ENCODE measurements at regions not wholly inside any gene's neighbourhood (a gene's known extent, or its start where the extent isn't known, plus 50 kb on each side); places are given as distances from the start of the nearest gene placed in this dataset.

- ChIA-PET CTCF (no interaction called here), POLR2A (no interaction called here)
- Histone ChIP-seq H3K4me3 (ENCODE audit: low read depth, low read length) (no peak overlapping the region), H3K27me3 (ENCODE audit: control insufficient read depth, insufficient read depth, low read length) (no peaks in the 10 kb centered on the region), H3K27ac (ENCODE audit: low read depth, low read length) (no peak overlapping the region), H3K9me3 (ENCODE audit: control insufficient read depth, insufficient read depth, low read length) (no peaks in the 10 kb centered on the region)
- DNase-seq (ENCODE audit: low read depth, low spot score), result no peak
- TF ChIP-seq CTCF (IDR thresholded peaks at IDR 0.05; ENCODE audit: low read depth, low read length), result no peak
Measured at GRCh38 chr15:96500508-96500907, 170.0 kb downstream of the NR2F2 start.

GRCh38 chr15:96501362-96501761 lies 170.9 kb downstream of the NR2F2 start:
- ChIA-PET POLR2A (no interaction called here), CTCF (no interaction called here)
- no peak for TF ChIP-seq CTCF (IDR thresholded peaks at IDR 0.05; ENCODE audit: low read depth, low read length)
- no peaks in the 10 kb centered on the region for H3K27me3 ChIP-seq (ENCODE audit: control insufficient read depth, insufficient read depth, low read length)
- no peak overlapping the region for H3K27ac ChIP-seq (ENCODE audit: low read depth, low read length)
- H3K9me3 ChIP-seq (ENCODE audit: control insufficient read depth, insufficient read depth, low read length), result no peaks in the 10 kb centered on the region
- no peak for DNase-seq (ENCODE audit: low read depth, low spot score)
- no peak overlapping the region for H3K4me3 ChIP-seq (ENCODE audit: low read depth, low read length)

- no peaks in the 10 kb centered on the region for H3K27me3 ChIP-seq (ENCODE audit: control insufficient read depth, insufficient read depth, low read length)
- H3K4me3 ChIP-seq (ENCODE audit: low read depth, low read length), result no peak overlapping the region
- no peaks in the 10 kb centered on the region for H3K9me3 ChIP-seq (ENCODE audit: control insufficient read depth, insufficient read depth, low read length)
- TF ChIP-seq CTCF (IDR thresholded peaks at IDR 0.05; ENCODE audit: low read depth, low read length), result no peak
- CTCF ChIA-PET, result no interaction called here
- H3K27ac ChIP-seq (ENCODE audit: low read depth, low read length), result no peak overlapping the region
- POLR2A ChIA-PET, result no interaction called here
- no peak for DNase-seq (ENCODE audit: low read depth, low spot score)
Measured at GRCh38 chr15:96502196-96502595, 171.7 kb downstream of the NR2F2 start.

GRCh38 chr15:96503276-96503675 lies 172.8 kb downstream of the NR2F2 start:
- no peak for TF ChIP-seq CTCF (IDR thresholded peaks at IDR 0.05; ENCODE audit: low read depth, low read length)
- POLR2A ChIA-PET, result no interaction called here
- H3K27ac ChIP-seq (ENCODE audit: low read depth, low read length), result no peak overlapping the region
- H3K27me3 ChIP-seq (ENCODE audit: control insufficient read depth, insufficient read depth, low read length), result no peaks in the 10 kb centered on the region
- CTCF ChIA-PET, result no interaction called here
- no peaks in the 10 kb centered on the region for H3K9me3 ChIP-seq (ENCODE audit: control insufficient read depth, insufficient read depth, low read length)
- H3K4me3 ChIP-seq (ENCODE audit: low read depth, low read length), result no peak overlapping the region
- no peak for DNase-seq (ENCODE audit: low read depth, low spot score)

- H3K9me3 ChIP-seq (ENCODE audit: control insufficient read depth, insufficient read depth, low read length), result no peaks in the 10 kb centered on the region
- POLR2A ChIA-PET, result no interaction called here
Measured at GRCh38 chr15:96504371-96504770, 173.9 kb downstream of the NR2F2 start.

More at GRCh38 chr15:96504371-96504770, 173.9 kb downstream of the NR2F2 start:
- DNase-seq (ENCODE audit: low read depth, low spot score), result no peak
- no peak for TF ChIP-seq CTCF (IDR thresholded peaks at IDR 0.05; ENCODE audit: low read depth, low read length)
- Histone ChIP-seq H3K27ac (ENCODE audit: low read depth, low read length) (no peak overlapping the region), H3K4me3 (ENCODE audit: low read depth, low read length) (no peak overlapping the region), H3K27me3 (ENCODE audit: control insufficient read depth, insufficient read depth, low read length) (no peaks in the 10 kb centered on the region)
- CTCF ChIA-PET, result no interaction called here
